ENCODE measurements at regions not wholly inside any gene's neighbourhood (a gene's known extent, or its start where the extent isn't known, plus 50 kb on each side); places are given as distances from the start of the nearest gene placed in this dataset.

DNA sequence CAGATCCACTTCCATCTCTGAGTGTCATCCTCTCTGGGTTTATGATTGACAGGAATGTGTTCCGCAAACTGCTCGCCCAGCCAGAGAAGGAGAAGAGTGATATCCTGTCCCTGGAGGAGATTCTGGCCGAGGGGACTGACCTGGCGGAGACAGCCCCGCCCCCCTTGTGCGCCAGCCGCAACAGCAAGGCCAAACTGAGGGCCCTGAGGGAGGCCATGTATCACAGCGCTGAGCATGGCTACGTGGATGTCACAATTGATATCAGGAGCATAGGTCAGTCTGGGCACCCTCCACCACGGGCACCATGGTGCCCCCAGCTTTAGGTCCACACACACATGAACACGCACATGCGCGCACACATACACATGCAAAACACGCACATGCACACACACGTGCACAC, 67.5 kb upstream of the PWP1 start:
- no peak overlapping the region for H2AFZ ChIP-seq (ENCODE audit: low read depth, low read length)
- H3K36me3 ChIP-seq (ENCODE audit: control insufficient read depth in 2 of 2, extremely low read depth in 1 of 2, insufficient read depth in 2 of 2, low read length in 2 of 2): no peaks in the 10 kb centered on the region
- ChIA-PET POLR2A (no interaction called here), CTCF (interaction anchor here (1.0 to 2.2 kb wide), 2 partner anchors 11 to 486 kb away, joined by 4 to 13 read pairs; no protein-coding TSS in a partner anchor)
- no peaks in the 10 kb centered on the region for H3K9me3 ChIP-seq (replicated peaks; ENCODE audit: control insufficient read depth, insufficient read depth, low read length)
- H3K9ac ChIP-seq (replicated peaks; ENCODE audit: extremely low read depth, insufficient read depth, low read length): no peak overlapping the region
- no peaks in the 10 kb centered on the region for H4K20me1 ChIP-seq (replicated peaks; ENCODE audit: control insufficient read depth, extremely low read depth, insufficient read depth, low read length)
- no peak for FAIRE-seq
- H3K4me2 ChIP-seq (ENCODE audit: insufficient read depth, low read length): no peak overlapping the region
- no peak overlapping the region for H3K27ac ChIP-seq (ENCODE audit: insufficient read depth, low read depth, low read length)
- TF ChIP-seq POLR2AphosphoS5 (IDR thresholded peaks at IDR 0.05; ENCODE audit: insufficient read depth, low read depth, low read length) (no peak), POLR2A (IDR thresholded peaks at IDR 0.05; ENCODE audit: low read depth, low read length) (no peak), GATA2 (IDR thresholded peaks at IDR 0.05; ENCODE audit: insufficient read depth, insufficient read length, low read depth, low read length) (no peak), MAX (IDR thresholded peaks at IDR 0.05; ENCODE audit: insufficient read depth, insufficient read length) (no peak), MYC (IDR thresholded peaks at IDR 0.05; ENCODE audit: low read depth, low read length) (no peak)
- H3K4me3 ChIP-seq (replicated peaks in 1 of 3; ENCODE audit: insufficient read depth in 1 of 3, low read depth in 1 of 3, low read length in 3 of 3): no peak overlapping the region
- no peaks in the 10 kb centered on the region for H3K79me2 ChIP-seq (ENCODE audit: control insufficient read depth, insufficient read depth, low read length)
- dilution Hi-C loops (cut with MboI; ENCODE audit: extremely low pct_ligation_motif_present, low sequenced_read_pairs) (loop anchor here (25.0 kb wide), 1 partner anchor 481 kb away; no protein-coding TSS in a partner anchor), intact Hi-C loops (cut with micrococcal nuclease) (no loop called here)
- no peaks in the 10 kb centered on the region for H3K9me1 ChIP-seq (replicated peaks; ENCODE audit: control insufficient read depth, extremely low read depth, insufficient read depth, low read length)
- H3K4me1 ChIP-seq (ENCODE audit: control insufficient read depth, extremely low read depth, insufficient read depth, low read length): no peaks in the 10 kb centered on the region
- no peaks in the 10 kb centered on the region for H3K27me3 ChIP-seq (ENCODE audit: control insufficient read depth in 2 of 2, insufficient read depth in 2 of 2, low read length in 2 of 2)
- BruUV-seq (replicated peaks): no TSS peak
- DNase-seq (ENCODE audit: low read depth, low spot score): no peak

DNA sequence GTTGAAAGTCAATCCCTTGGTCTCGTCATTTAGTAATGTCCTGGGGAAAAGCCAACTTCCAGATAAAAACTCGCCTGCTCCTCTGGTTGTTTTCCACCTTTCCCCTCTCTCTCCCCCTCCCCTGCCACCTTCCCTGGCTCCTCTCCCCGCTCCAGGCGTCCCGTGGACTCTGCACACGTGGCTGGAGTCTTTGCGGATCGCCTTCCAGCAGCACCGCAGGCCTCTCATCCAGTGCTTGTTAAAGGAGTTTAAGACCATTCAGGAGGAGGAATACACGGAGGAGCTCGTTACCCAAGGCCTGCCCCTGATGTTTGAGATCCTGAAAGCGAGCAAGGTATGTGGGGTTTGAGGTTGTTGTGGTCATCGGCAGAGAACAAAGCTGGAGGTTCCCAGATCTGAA, 65.8 kb upstream of the PWP1 start:
- no peaks in the 10 kb centered on the region for H3K9me1 ChIP-seq (replicated peaks; ENCODE audit: control insufficient read depth, extremely low read depth, insufficient read depth, low read length)
- intact Hi-C loops (cut with micrococcal nuclease): no loop called here
- no TSS peak for BruUV-seq (replicated peaks)
- H2AFZ ChIP-seq (ENCODE audit: low read depth, low read length): no peak overlapping the region
- H4K20me1 ChIP-seq (replicated peaks; ENCODE audit: control insufficient read depth, extremely low read depth, insufficient read depth, low read length): no peaks in the 10 kb centered on the region
- dilution Hi-C loops (cut with MboI; ENCODE audit: extremely low pct_ligation_motif_present, low sequenced_read_pairs): loop anchor here (25.0 kb wide), 1 partner anchor 483 kb away; no protein-coding TSS in a partner anchor
- no peaks in the 10 kb centered on the region for H3K9me3 ChIP-seq (replicated peaks; ENCODE audit: control insufficient read depth, insufficient read depth, low read length)
- no peak overlapping the region for H3K4me3 ChIP-seq (replicated peaks in 1 of 3; ENCODE audit: insufficient read depth in 1 of 3, low read depth in 1 of 3, low read length in 3 of 3)
- H3K4me2 ChIP-seq (ENCODE audit: insufficient read depth, low read length): no peak overlapping the region
- TF ChIP-seq EZH2 (IDR thresholded peaks at IDR 0.05; ENCODE audit: borderline replicate concordance, low read depth, low read length, severe bottlenecking) (no peak), MAX (IDR thresholded peaks at IDR 0.05; ENCODE audit: insufficient read depth, insufficient read length) (no peak), POLR2AphosphoS5 (IDR thresholded peaks at IDR 0.05; ENCODE audit: insufficient read depth, low read depth, low read length) (no peak), FOS (IDR thresholded peaks at IDR 0.05; ENCODE audit: borderline replicate concordance, insufficient read depth, low read length) (no peak), JUN (IDR thresholded peaks at IDR 0.05; ENCODE audit: borderline replicate concordance, insufficient read depth, insufficient read length, low read depth) (no peak), MYC (IDR thresholded peaks at IDR 0.05; ENCODE audit: low read depth, low read length) (no peak), GATA2 (IDR thresholded peaks at IDR 0.05; ENCODE audit: insufficient read depth, insufficient read length, low read depth, low read length) (no peak), CTCF (IDR thresholded peaks at IDR 0.05; ENCODE audit: extremely low read depth in 1 of 2, insufficient read depth in 1 of 2, low read depth in 1 of 2, low read length in 2 of 2) (no peak)
- ChIA-PET CTCF (interaction anchor here (1.5 to 2.0 kb wide), 2 partner anchors 12 to 20 kb away, joined by 3 to 8 read pairs; no protein-coding TSS in a partner anchor), POLR2A (no interaction called here)
- no peak for DNase-seq (ENCODE audit: low read depth, low spot score)
- no peaks in the 10 kb centered on the region for H3K4me1 ChIP-seq (ENCODE audit: control insufficient read depth, extremely low read depth, insufficient read depth, low read length)
- no peak overlapping the region for H3K27ac ChIP-seq (ENCODE audit: insufficient read depth, low read depth, low read length)
- no peak for FAIRE-seq
- H3K9ac ChIP-seq (replicated peaks; ENCODE audit: extremely low read depth, insufficient read depth, low read length): no peak overlapping the region
- no peaks in the 10 kb centered on the region for H3K36me3 ChIP-seq (ENCODE audit: control insufficient read depth in 2 of 2, extremely low read depth in 1 of 2, insufficient read depth in 2 of 2, low read length in 2 of 2)
- H3K79me2 ChIP-seq (ENCODE audit: control insufficient read depth, insufficient read depth, low read length): no peaks in the 10 kb centered on the region
- H3K27me3 ChIP-seq (ENCODE audit: control insufficient read depth in 2 of 2, insufficient read depth in 2 of 2, low read length in 2 of 2): no peaks in the 10 kb centered on the region
